Mesenchymal stem cell (in vitro differentiated cells and primary cell): ENCODE measurements at regions not wholly inside any gene's neighbourhood (a gene's known extent, or its start where the extent isn't known, plus 50 kb on each side); places are given as distances from the start of the nearest gene placed in this dataset.

ENCODE experiments used
- DNase-seq: peaks from one replicate; pipeline ENCODE4 v3.0.0-alpha.2; 2013
- H2AFZ ChIP-seq: one replicate; pipeline ENCODE4 v1.6.1; 2013; ENCODE audit warnings: low read depth, mild to moderate bottlenecking, control low read depth, inconsistent platforms, low read length, moderate library complexity
- H2AK5ac ChIP-seq: 2 replicates; pipeline ENCODE4 v1.6.1; 2013; ENCODE audit warnings: low read length, moderate library complexity, mild to moderate bottlenecking, inconsistent platforms; ENCODE audit not compliant: severe bottlenecking
- H2BK120ac ChIP-seq: one replicate; pipeline ENCODE4 v1.6.1; 2013; ENCODE audit warnings: low read depth, mild to moderate bottlenecking, inconsistent platforms, low read length, moderate library complexity
- H2BK12ac ChIP-seq, 2 experiments: one replicate each; pipeline ENCODE4 v1.6.1; 2013; ENCODE audit warnings: inconsistent platforms in 2 of 2, low read length in 2 of 2, mild to moderate bottlenecking in 2 of 2, moderate library complexity in 2 of 2, control low read depth in 1 of 2
- H2BK15ac ChIP-seq: one replicate; pipeline ENCODE4 v1.6.1; 2013; ENCODE audit warnings: mild to moderate bottlenecking, low read depth, inconsistent platforms; ENCODE audit not compliant: poor library complexity, severe bottlenecking
- H2BK5ac ChIP-seq: 2 replicates; pipeline ENCODE4 v1.6.1; 2013; ENCODE audit warnings: low read depth, mild to moderate bottlenecking, low read length, control low read depth, inconsistent platforms; ENCODE audit not compliant: poor library complexity, severe bottlenecking
- H3K14ac ChIP-seq, 2 experiments: one replicate each; pipeline ENCODE4 v1.6.1; 2013; ENCODE audit warnings: inconsistent platforms in 2 of 2, low read length in 2 of 2, control low read depth in 1 of 2, mild to moderate bottlenecking in 1 of 2, moderate library complexity in 1 of 2
- H3K18ac ChIP-seq, 2 experiments: one replicate each; pipeline ENCODE4 v1.6.1; 2013; ENCODE audit warnings: inconsistent platforms in 2 of 2, low read length in 2 of 2, control low read depth in 1 of 2, low read depth in 1 of 2, mild to moderate bottlenecking in 1 of 2
- H3K23ac ChIP-seq, 2 experiments: one replicate each; pipeline ENCODE4 v1.6.1; 2013; ENCODE audit warnings: inconsistent platforms in 2 of 2, low read length in 2 of 2, mild to moderate bottlenecking in 2 of 2, moderate library complexity in 2 of 2, control low read depth in 1 of 2
- H3K27ac ChIP-seq: 2 replicates; pipeline ENCODE4 v1.5.1; 2013; ENCODE audit warnings: mild to moderate bottlenecking, moderate library complexity, low read length, control low read depth, inconsistent platforms; ENCODE audit not compliant: poor library complexity, severe bottlenecking
- H3K27me3 ChIP-seq, 2 experiments: 2 replicates each; pipeline versions ENCODE4 v1.6.1 to v1.7.0; 2013; ENCODE audit warnings: low read length in 2 of 2, mild to moderate bottlenecking in 2 of 2, moderate library complexity in 2 of 2, control low read depth in 1 of 2, inconsistent platforms in 1 of 2; ENCODE audit not compliant: control insufficient read depth in 1 of 2, insufficient read depth in 1 of 2
- H3K36me3 ChIP-seq, 2 experiments: 2 replicates each; pipeline versions ENCODE4 v1.6.1 to v1.7.0; 2013; ENCODE audit warnings: low read length in 2 of 2, control low read depth in 1 of 2, inconsistent platforms in 1 of 2, low read depth in 1 of 2, mild to moderate bottlenecking in 1 of 2; ENCODE audit not compliant: insufficient read depth in 2 of 2, control insufficient read depth in 1 of 2
- H3K4ac ChIP-seq, 2 experiments: one replicate each; pipeline ENCODE4 v1.6.1; 2013; ENCODE audit warnings: inconsistent platforms in 2 of 2, low read length in 2 of 2, mild to moderate bottlenecking in 2 of 2, moderate library complexity in 2 of 2, control low read depth in 1 of 2, low read depth in 1 of 2
- H3K4me1 ChIP-seq: 2 replicates; pipeline ENCODE4 v1.6.1; 2013; ENCODE audit warnings: low read depth, low read length, control low read depth; ENCODE audit not compliant: control insufficient read depth, insufficient read depth
- H3K4me2 ChIP-seq: 2 replicates; pipeline ENCODE4 v1.6.1; 2013; ENCODE audit warnings: low read length, mild to moderate bottlenecking, inconsistent platforms; ENCODE audit not compliant: poor library complexity, severe bottlenecking
- H3K4me3 ChIP-seq, 2 experiments: 2 replicates each; pipeline versions ENCODE4 v1.5.1 to v1.7.0; 2013; ENCODE audit warnings: low read length in 2 of 2, mild to moderate bottlenecking in 2 of 2, control low read depth in 1 of 2, low read depth in 1 of 2; ENCODE audit not compliant: insufficient read depth in 1 of 2
- H3K79me1 ChIP-seq: replicated peaks from 2 replicates; pipeline ENCODE4 v1.6.1; 2013; ENCODE audit warnings: mild to moderate bottlenecking, control low read depth, low read length, inconsistent platforms; ENCODE audit not compliant: poor library complexity, severe bottlenecking
- H3K9ac ChIP-seq: 2 replicates; pipeline ENCODE4 v1.7.0; 2013; ENCODE audit warnings: mild to moderate bottlenecking, low read length, moderate library complexity
- H3K9me3 ChIP-seq: 2 replicates; pipeline ENCODE4 v1.7.0; 2013; ENCODE audit warnings: mild to moderate bottlenecking, low read length; ENCODE audit not compliant: control insufficient read depth
- H4K8ac ChIP-seq: one replicate; pipeline ENCODE4 v1.6.1; 2013; ENCODE audit warnings: inconsistent platforms, mild to moderate bottlenecking, low read length, moderate library complexity
- H4K91ac ChIP-seq: one replicate; pipeline ENCODE4 v1.6.1; 2013; ENCODE audit warnings: mild to moderate bottlenecking, low read length, inconsistent platforms
- WGBS: methylation state at CpG from one replicate; pipeline ENCODE4 v1.1.7; 2013; ENCODE audit warnings: mixed read lengths; 5-methylcytosine and 5-hydroxymethylcytosine counted together

GRCh38 chr15:97517737-97518136, 442.8 kb upstream of the ARRDC4 start:
- Histone ChIP-seq H4K91ac (no peak overlapping the region), H4K8ac (no peak overlapping the region), H3K4me3 (no peak overlapping the region), H2AK5ac (no peak overlapping the region), H3K4ac (no peak overlapping the region), H3K14ac (no peak overlapping the region), H3K4me1 (no peaks in the 10 kb centered on the region), H3K27me3 (no peaks in the 10 kb centered on the region), H2BK15ac (no peak overlapping the region), H3K9me3 (peaks cover 4% of the 10 kb centered on the region), H2AFZ (no peak overlapping the region), H3K79me1 (no peaks in the 10 kb centered on the region), H2BK5ac (no peak overlapping the region), H3K9ac (no peak overlapping the region), H2BK12ac (no peak overlapping the region), H3K4me2 (no peak overlapping the region), H3K36me3 (no peaks in the 10 kb centered on the region), H2BK120ac (no peak overlapping the region), H3K27ac (no peak overlapping the region), H3K23ac (no peak overlapping the region), H3K18ac (no peak overlapping the region)
- WGBS: 89% methylated on average over 1 of the region's 2 CpGs
- DNase-seq: no peak

- peak overlapping the region in 1 of 2 experiments; percentile 75 for H3K4me3 ChIP-seq
- no peak overlapping the region for H2AFZ ChIP-seq
- H3K18ac ChIP-seq: no peak overlapping the region
- no peak overlapping the region for H4K91ac ChIP-seq
- no peak overlapping the region for H3K23ac ChIP-seq
- H3K4ac ChIP-seq: no peak overlapping the region
- no peaks in the 10 kb centered on the region for H3K27me3 ChIP-seq
- H3K9ac ChIP-seq: peak overlapping the region; percentile 70
- no peak overlapping the region for H2BK12ac ChIP-seq
- no peak overlapping the region for H2BK120ac ChIP-seq
- no peak overlapping the region for H3K4me2 ChIP-seq
- H3K27ac ChIP-seq: no peak overlapping the region
- WGBS: 61% methylated on average over 3 of the region's 4 CpGs
- no peaks in the 10 kb centered on the region for H3K9me3 ChIP-seq
- no peaks in the 10 kb centered on the region for H3K4me1 ChIP-seq
- no peak overlapping the region for H2BK15ac ChIP-seq
- no peaks in the 10 kb centered on the region for H3K79me1 ChIP-seq
- no peak for DNase-seq
- H4K8ac ChIP-seq: no peak overlapping the region
- H2AK5ac ChIP-seq: no peak overlapping the region
- H2BK5ac ChIP-seq: no peak overlapping the region
- no peak overlapping the region for H3K14ac ChIP-seq
- H3K36me3 ChIP-seq: no peaks in the 10 kb centered on the region
Observed at GRCh38 chr15:97520689-97521088, 439.8 kb upstream of the ARRDC4 start.

- Histone ChIP-seq H4K91ac (no peak overlapping the region), H3K4ac (no peak overlapping the region), H3K27ac (no peak overlapping the region), H4K8ac (peak overlapping the region; percentile 45), H2BK120ac (no peak overlapping the region), H3K4me3 (peak overlapping the region in 1 of 2 experiments; percentile 75), H3K23ac (no peak overlapping the region), H2BK15ac (no peak overlapping the region), H3K79me1 (no peaks in the 10 kb centered on the region), H2AK5ac (no peak overlapping the region), H3K9me3 (no peaks in the 10 kb centered on the region), H2BK12ac (no peak overlapping the region), H3K18ac (no peak overlapping the region), H2BK5ac (no peak overlapping the region), H2AFZ (no peak overlapping the region), H3K36me3 (no peaks in the 10 kb centered on the region), H3K4me2 (no peak overlapping the region), H3K14ac (no peak overlapping the region), H3K27me3 (no peaks in the 10 kb centered on the region), H3K9ac (peak overlapping the region; percentile 70), H3K4me1 (no peaks in the 10 kb centered on the region)
- peak; percentile 4 for DNase-seq
- 75% methylated on average over 20 of the region's 21 CpGs for WGBS
Observed at GRCh38 chr15:97521381-97522285, 438.9 kb upstream of the ARRDC4 start.

GRCh38 chr15:97522347-97522746, 438.2 kb upstream of the ARRDC4 start:
- no peaks in the 10 kb centered on the region for H3K4me1 ChIP-seq
- no peak overlapping the region for H2BK5ac ChIP-seq
- 95% methylated on average over 16 of the region's 16 CpGs for WGBS
- H3K4me2 ChIP-seq: no peak overlapping the region
- no peaks in the 10 kb centered on the region for H3K27me3 ChIP-seq
- H3K4me3 ChIP-seq: peak overlapping the region in 1 of 2 experiments; percentile 75
- no peaks in the 10 kb centered on the region for H3K36me3 ChIP-seq
- H3K27ac ChIP-seq: no peak overlapping the region
- no peak overlapping the region for H2BK15ac ChIP-seq
- no peak overlapping the region for H2AK5ac ChIP-seq
- no peak overlapping the region for H3K18ac ChIP-seq
- H4K8ac ChIP-seq: no peak overlapping the region
- no peaks in the 10 kb centered on the region for H3K79me1 ChIP-seq
- H3K9ac ChIP-seq: peak overlapping the region; percentile 70
- H3K14ac ChIP-seq: no peak overlapping the region
- no peak for DNase-seq
- H2AFZ ChIP-seq: no peak overlapping the region
- peaks cover 2% of the 10 kb centered on the region for H3K9me3 ChIP-seq
- no peak overlapping the region for H3K23ac ChIP-seq
- H3K4ac ChIP-seq: no peak overlapping the region
- H4K91ac ChIP-seq: no peak overlapping the region
- no peak overlapping the region for H2BK120ac ChIP-seq
- no peak overlapping the region for H2BK12ac ChIP-seq
